ENCODE measurements at regions not wholly inside any gene's neighbourhood (a gene's known extent, or its start where the extent isn't known, plus 50 kb on each side); places are given as distances from the start of the nearest gene placed in this dataset.
"Not testable (repeated sequence)": the region's sequence is repeated elsewhere in the genome, so short reads cannot be mapped to it uniquely, and the experiment has no call there.

- no peak for DNase-seq (ENCODE audit: low spot score)
Observed at GRCh38 chr5:81826128-81826527, 75.2 kb upstream of the SSBP2 start.

- DNase-seq (ENCODE audit: low spot score), result no peak
Observed at GRCh38 chr5:81825237-81825636, 74.3 kb upstream of the SSBP2 start.

- not testable (repeated sequence) for DNase-seq (ENCODE audit: low spot score)
Observed at GRCh38 chr5:81823736-81824135, 72.8 kb upstream of the SSBP2 start.

GRCh38 chr5:81820863-81821262, 70.0 kb upstream of the SSBP2 start:
- no peak for DNase-seq (ENCODE audit: low spot score)

- DNase-seq (ENCODE audit: low spot score), result no peak
Observed at GRCh38 chr5:81820318-81820636, 69.4 kb upstream of the SSBP2 start.

GRCh38 chr5:81819556-81820317, 68.8 kb upstream of the SSBP2 start:
- DNase-seq (ENCODE audit: low spot score), result no peak

GRCh38 chr5:81817980-81818379, 67.1 kb upstream of the SSBP2 start:
- no peak for DNase-seq (ENCODE audit: low spot score)

GRCh38 chr5:81817086-81817485, 66.2 kb upstream of the SSBP2 start:
- no peak for DNase-seq (ENCODE audit: low spot score)

DNA sequence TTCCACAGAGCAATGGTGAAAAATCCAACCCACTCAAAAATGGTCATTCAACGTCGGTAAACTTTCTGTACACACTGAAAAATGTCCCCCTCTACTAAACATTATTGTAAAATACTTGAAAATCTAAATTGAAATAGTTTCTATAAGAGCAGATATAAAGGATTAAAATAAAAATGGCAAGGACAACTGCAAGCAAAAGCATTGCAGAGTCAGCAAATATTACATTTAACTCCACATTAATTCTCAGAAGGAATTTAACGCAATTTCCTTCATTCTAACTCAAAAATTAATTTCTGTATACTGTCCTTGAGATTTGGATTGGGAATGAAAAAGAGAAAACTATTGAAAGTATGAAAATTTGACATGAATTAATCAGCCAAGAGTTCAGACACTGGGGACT, 64.4 kb upstream of the SSBP2 start:
- DNase-seq (ENCODE audit: low spot score), result no peak

DNA sequence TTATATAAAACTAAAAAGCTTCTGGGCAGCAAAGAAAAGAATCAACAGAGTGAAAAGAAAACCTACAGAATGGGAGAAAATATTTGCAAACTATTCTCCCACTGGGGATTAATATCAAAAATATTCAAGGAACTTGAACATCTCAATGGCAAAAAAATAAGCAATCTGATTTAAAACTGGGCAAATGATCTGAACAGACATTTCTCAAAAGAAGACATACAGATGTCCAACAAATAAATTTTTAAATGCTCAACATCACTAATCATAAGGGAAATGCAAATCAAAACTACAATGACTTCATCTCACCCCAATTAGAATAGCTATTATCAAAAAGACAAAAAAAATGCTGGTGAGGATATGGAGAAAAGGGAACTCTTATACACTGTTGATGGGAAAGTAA, 57.2 kb upstream of the SSBP2 start:
- no peak for DNase-seq (ENCODE audit: low spot score)

DNA sequence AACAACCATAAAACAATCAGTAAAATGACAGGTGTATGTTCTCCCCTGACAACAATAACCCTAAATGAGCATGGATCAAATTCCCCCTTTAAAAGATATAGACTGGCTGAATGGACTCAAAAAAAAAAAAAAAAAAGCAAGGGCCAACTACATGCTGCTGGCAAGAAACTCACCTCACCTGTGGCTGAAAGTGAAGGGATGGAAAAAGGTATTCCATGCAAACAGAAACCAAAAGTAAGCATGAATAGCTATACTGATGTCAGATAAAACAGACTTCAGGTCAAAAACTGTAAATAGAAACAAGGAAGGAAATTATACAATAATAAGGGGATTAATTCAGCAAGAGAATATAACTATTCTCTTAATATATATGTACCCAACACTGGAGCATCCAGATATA, 54.2 kb upstream of the SSBP2 start:
- DNase-seq (ENCODE audit: low spot score), result no peak

DNA sequence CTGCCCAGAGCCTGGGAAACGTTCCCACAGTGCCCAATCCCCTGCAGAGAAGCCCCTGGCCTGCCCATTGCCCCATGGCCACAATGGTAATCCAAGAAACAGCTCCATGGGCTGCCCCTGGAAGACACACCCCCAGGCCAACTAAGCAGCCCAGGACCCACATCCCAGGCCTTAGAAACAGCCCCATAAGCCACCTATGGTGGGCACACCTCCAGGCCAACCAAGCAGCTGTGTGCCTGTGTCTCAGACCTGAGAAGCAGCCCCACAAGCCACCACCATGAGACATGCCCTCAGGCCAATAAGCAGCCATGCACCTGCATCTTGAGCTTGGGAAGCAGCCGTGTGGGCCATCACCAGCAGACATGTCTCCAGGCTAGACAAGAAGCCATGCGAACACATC, 52.9 kb upstream of the SSBP2 start:
- no peak for DNase-seq (ENCODE audit: low spot score)

- no peak for DNase-seq (ENCODE audit: low spot score)
Observed at GRCh38 chr5:81802625-81803024, 51.7 kb upstream of the SSBP2 start.

GRCh38 chr5:81802020-81802419, 51.1 kb upstream of the SSBP2 start:
- no peak for DNase-seq (ENCODE audit: low spot score)

GRCh38 chr5:81800797-81801196, 49.9 kb upstream of the SSBP2 start:
- no peak for DNase-seq (ENCODE audit: low spot score)
